HG02623 (cell line): ENCODE measurements at regions not wholly inside any gene's neighbourhood (a gene's known extent, or its start where the extent isn't known, plus 50 kb on each side); places are given as distances from the start of the nearest gene placed in this dataset.

ENCODE experiments used
- ATAC-seq: cut with Tn5 transposase; IDR thresholded peaks from one replicate; pipeline ENCODE4 v1.9.1; 2021; ENCODE audit warnings: moderate library complexity; ENCODE audit not compliant: unreplicated experiment

DNA sequence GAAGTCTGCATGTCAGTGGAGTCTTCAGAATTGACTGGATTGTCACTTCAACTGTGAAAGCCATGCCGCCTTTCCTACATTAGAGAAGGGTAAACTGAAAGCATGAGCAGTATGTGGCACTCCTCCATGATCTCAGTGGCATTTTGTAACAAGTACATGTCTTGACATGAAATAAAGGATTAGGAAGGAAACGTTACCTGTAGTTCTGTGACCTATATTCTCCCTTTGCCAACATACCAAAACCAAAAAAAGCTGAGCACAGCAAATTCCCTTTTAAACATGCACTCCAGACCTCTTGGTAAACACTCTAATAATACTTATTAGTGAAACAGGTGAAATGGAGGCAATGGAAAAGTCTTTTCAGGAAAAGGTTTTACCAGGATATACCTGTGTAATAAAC is 344.2 kb downstream of the GRIA2 start:
- no peak for ATAC-seq

GRCh38 chr4:157564218-157564617 is 343.7 kb downstream of the GRIA2 start:
- no peak for ATAC-seq

DNA sequence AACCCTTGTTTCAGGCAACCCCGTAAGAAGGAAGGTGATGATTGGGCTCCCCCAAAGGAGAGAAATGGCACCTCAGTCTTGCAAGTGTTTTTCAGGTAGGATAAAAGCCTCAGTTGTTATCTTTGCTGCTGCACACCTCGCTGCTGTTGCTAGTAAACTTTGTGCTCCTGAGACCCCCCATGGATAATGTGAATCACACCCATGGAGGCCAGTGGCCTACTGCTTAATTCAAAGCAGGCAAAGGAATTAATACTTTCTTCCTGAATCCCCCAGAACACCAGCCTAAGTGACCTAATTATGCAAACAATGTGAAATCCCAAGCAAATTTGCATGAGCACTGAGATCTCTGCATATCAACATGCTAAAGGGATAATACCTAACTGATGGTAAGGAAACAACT is 337.5 kb downstream of the GRIA2 start:
- no peak for ATAC-seq

GRCh38 chr4:157550028-157550427 is 329.5 kb downstream of the GRIA2 start:
- ATAC-seq = no peak

GRCh38 chr4:157527954-157528353 is 307.4 kb downstream of the GRIA2 start:
- ATAC-seq = no peak

- ATAC-seq = no peak
Measured at GRCh38 chr4:157521906-157522305, 301.4 kb downstream of the GRIA2 start.

DNA sequence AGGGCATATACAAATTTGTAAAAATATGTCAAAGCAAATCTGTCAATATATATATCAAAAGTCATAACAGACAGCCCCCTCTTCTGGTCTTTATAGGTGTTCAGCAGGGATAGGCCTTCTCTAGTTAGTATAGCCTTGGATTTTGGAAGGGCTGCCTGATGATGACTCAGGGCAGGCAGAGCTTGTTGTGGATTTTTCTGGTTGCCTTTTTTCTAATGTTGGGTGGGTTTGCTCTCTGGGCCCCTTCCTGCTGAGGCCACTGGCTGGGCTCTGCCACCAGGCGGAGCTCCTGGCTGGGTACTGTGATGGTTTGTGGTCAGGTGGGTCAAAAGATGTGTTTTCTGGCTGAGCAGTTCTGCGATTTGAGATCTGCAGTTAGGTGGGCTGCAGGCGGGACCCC is 294.2 kb downstream of the GRIA2 start:
- ATAC-seq = no peak

DNA sequence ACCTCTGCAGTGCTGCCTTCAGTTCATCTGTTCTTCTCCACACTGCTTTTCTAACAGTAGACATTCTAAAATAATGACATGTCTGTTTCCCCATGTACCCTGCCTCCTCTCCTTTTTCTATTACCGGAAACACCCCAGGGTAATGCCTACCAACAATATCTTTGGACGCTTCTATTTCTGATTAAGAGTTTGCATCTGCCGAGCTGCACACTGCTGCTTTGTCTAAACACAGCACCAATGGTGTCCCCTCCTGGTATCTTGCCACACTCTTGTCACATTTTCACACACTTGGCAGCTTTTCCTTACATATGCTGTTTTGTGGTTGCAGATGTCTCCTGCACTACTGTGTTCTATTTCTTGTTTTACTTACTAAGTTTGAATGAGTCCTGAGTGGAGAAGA is 288.8 kb downstream of the GRIA2 start:
- no peak for ATAC-seq

DNA sequence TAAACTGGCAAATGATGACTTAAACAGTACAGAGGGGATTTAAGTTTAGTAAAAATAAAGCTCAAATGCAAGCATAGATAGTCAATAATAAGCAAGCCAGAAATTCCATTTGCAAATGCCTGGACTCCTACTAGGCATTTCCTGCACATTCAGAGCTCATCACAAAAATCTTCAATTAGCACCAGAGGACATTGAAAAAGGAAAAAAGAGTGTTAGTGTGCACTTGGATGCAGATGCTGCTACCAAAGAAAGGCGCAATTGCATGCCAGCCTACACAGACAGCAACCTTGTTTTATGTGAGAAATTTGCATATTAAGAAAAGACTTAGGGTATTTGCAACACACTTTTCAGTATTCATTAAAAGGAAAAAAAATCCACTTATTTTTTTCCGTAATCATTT is 282.1 kb downstream of the GRIA2 start:
- no peak for ATAC-seq

GRCh38 chr4:157459785-157460184 is 239.3 kb downstream of the GRIA2 start:
- no peak for ATAC-seq

DNA sequence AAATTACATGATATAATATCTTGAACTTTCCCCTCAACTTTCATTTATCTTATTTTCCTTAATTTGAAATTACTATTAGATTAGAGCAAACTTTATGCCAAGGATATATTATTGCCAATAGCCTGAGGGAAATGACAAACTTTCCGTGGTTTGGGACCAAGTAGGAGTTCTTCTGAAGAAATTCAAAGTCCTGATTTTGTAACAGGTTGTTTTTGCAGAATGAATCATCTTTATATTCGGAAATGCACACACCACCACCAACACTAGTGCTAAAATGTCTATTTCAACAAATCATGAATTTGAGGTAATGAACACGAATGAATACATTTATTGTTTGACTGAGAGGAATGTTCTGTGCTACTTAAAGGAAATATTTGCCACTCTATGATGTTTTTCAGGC is 226.7 kb downstream of the GRIA2 start:
- ATAC-seq = no peak

- ATAC-seq = no peak
Measured at GRCh38 chr4:157444014-157444413, 223.5 kb downstream of the GRIA2 start.

- no peak for ATAC-seq
Measured at GRCh38 chr4:157443537-157443936, 223.0 kb downstream of the GRIA2 start.

GRCh38 chr4:157425897-157426296 is 205.4 kb downstream of the GRIA2 start:
- no peak for ATAC-seq

GRCh38 chr4:157423526-157424020 is 203.0 kb downstream of the GRIA2 start:
- ATAC-seq = no peak

- no peak for ATAC-seq
Measured at GRCh38 chr4:157421365-157421764, 200.8 kb downstream of the GRIA2 start.
